HepG2 (cell line): ENCODE measurements at regions not wholly inside any gene's neighbourhood (a gene's known extent, or its start where the extent isn't known, plus 50 kb on each side); places are given as distances from the start of the nearest gene placed in this dataset.

ENCODE experiments used
- ATAC-seq: fragments of 200-7000 bp; cut with Tn5 transposase; 3 replicates; pipeline ENCODE4 v1.9.1; 2020; ENCODE audit warnings: mild to moderate bottlenecking, moderate library complexity
- BruUV-seq: library from RNA; stranded (reverse); fragments of 400-500 nt; replicated peaks from 2 replicates; lab custom pipeline; 2021; lab: Mats Ljungman, UMichigan
- CTCF ChIA-PET: fragments of 300-600 bp; formaldehyde crosslinking; extraction: SDS; loops from one replicate; lab custom pipeline; 2021; ENCODE audit warnings: low total read pairs, inconsistent platforms, low intra/inter-chr PET ratio; lab: Yijun Ruan, JAX
- POLR2A ChIA-PET: fragments of 350-600 bp; sonication (Branson Sonifier 250); formaldehyde crosslinking; loops from one replicate; lab custom pipeline; 2020; ENCODE audit warnings: antibody characterized with exemption, inconsistent platforms; lab: Yijun Ruan, JAX
- DNase-seq: peaks from one replicate; pipeline ENCODE4 v3.0.0-alpha.2; 2015; ENCODE audit warnings: low spot score
- FAIRE-seq: peaks from 3 replicates; lab custom pipeline; 2011; peaks lifted over from hg19 to GRCh38; lab: Jason Lieb, UNC
- H2AFZ ChIP-seq: one replicate; pipeline ENCODE4 v1.6.1; 2011; ENCODE audit warnings: low read length, inconsistent platforms
- H3K27ac ChIP-seq: fragments of 300-600 bp; 3 replicates; pipeline ENCODE4 v1.8.0; 2011; ENCODE audit warnings: mixed run types, mild to moderate bottlenecking, mixed read lengths, low read length, inconsistent platforms; ENCODE audit not compliant: insufficient read depth; ENCODE audit errors: extremely low read length
- H3K27me3 ChIP-seq, 2 experiments: fragments of 200-600 bp in 1 of 2; 2 replicates in 1 of 2; 3 replicates in 1 of 2; pipeline versions ENCODE4 v1.6.0 to v1.8.0; 2011; ENCODE audit warnings: low read length in 2 of 2, mild to moderate bottlenecking in 2 of 2, moderate library complexity in 2 of 2, inconsistent platforms in 1 of 2; ENCODE audit not compliant: insufficient read depth in 2 of 2, control insufficient read depth in 1 of 2
- H3K36me3 ChIP-seq, 2 experiments: fragments of 200-600 bp in 1 of 2; replicated peaks in 1 of 2; 2 replicates in 1 of 2; 3 replicates in 1 of 2; pipeline versions ENCODE4 v1.5.1 to v1.8.0; 2011; ENCODE audit warnings: low read length in 2 of 2, inconsistent platforms in 1 of 2; ENCODE audit not compliant: insufficient read depth in 2 of 2, control insufficient read depth in 1 of 2
- H3K4me1 ChIP-seq: 2 replicates; pipeline ENCODE4 v1.5.1; 2012; ENCODE audit warnings: low read length, inconsistent platforms; ENCODE audit not compliant: insufficient read depth
- H3K4me2 ChIP-seq: 2 replicates; pipeline ENCODE4 v1.6.0; 2011; ENCODE audit warnings: low read depth, low read length, inconsistent platforms
- H3K4me3 ChIP-seq, 3 experiments: fragments of 200-600 bp in 1 of 3; sonication (generic), shearing (Covaris generic) in 1 of 3; replicated peaks in 1 of 3; 2 replicates each; pipeline ENCODE4 v1.5.1; 2011 to 2016; ENCODE audit warnings: low read length in 3 of 3, inconsistent platforms in 2 of 3, low read depth in 2 of 3, mild to moderate bottlenecking in 2 of 3, control low read depth in 1 of 3, mixed read lengths in 1 of 3; ENCODE audit not compliant: insufficient read depth in 1 of 3
- H3K79me2 ChIP-seq: one replicate; pipeline ENCODE4 v1.6.1; 2011; ENCODE audit warnings: low read length, inconsistent platforms; ENCODE audit not compliant: insufficient read depth
- H3K9ac ChIP-seq: 2 replicates; pipeline ENCODE4 v1.6.0; 2011; ENCODE audit warnings: mild to moderate bottlenecking, low read depth, low read length, inconsistent platforms; ENCODE audit not compliant: insufficient read depth
- H3K9me3 ChIP-seq: 2 replicates; pipeline ENCODE4 v1.5.1; 2012; ENCODE audit warnings: mild to moderate bottlenecking, low read length
- H4K20me1 ChIP-seq: 2 replicates; pipeline ENCODE4 v1.6.0; 2011; ENCODE audit warnings: inconsistent platforms, mild to moderate bottlenecking, low read length, moderate library complexity; ENCODE audit not compliant: insufficient read depth
- BRCA1 ChIP-seq: sonication (generic); formaldehyde crosslinking; IDR thresholded peaks from 2 replicates; pipeline ENCODE4 v1.4.0; 2020; ENCODE audit warnings: missing genetic modification reagents
- PHF8 ChIP-seq: sonication (generic); formaldehyde crosslinking; IDR thresholded peaks from 2 replicates; pipeline ENCODE4 v1.5.0; 2020; ENCODE audit warnings: missing genetic modification reagents
- RFX1 ChIP-seq: fragments of 450-650 bp; IDR thresholded peaks from 2 replicates; pipeline ENCODE4 v1.6.1; 2017
- RFX5 ChIP-seq: IDR thresholded peaks from 2 replicates; pipeline ENCODE4 v1.6.1; 2011; ENCODE audit warnings: low read depth, low read length, improper control_type of control experiment
- ZNF260 ChIP-seq: sonication (generic); formaldehyde crosslinking; IDR thresholded peaks from 2 replicates; pipeline ENCODE4 v1.4.0; 2020; ENCODE audit warnings: missing genetic modification reagents, low read depth, mild to moderate bottlenecking, borderline replicate concordance
- ZNF550 ChIP-seq: sonication (generic); formaldehyde crosslinking; IDR thresholded peaks from 2 replicates; pipeline ENCODE4 v1.4.0; 2020; ENCODE audit warnings: mild to moderate bottlenecking, missing genetic modification reagents, borderline replicate concordance
- ZNF776 ChIP-seq: sonication (generic); formaldehyde crosslinking; IDR thresholded peaks from 2 replicates; pipeline ENCODE4 v1.4.0; 2020; ENCODE audit warnings: mild to moderate bottlenecking, missing genetic modification reagents
- WGBS: methylation state at CpG from one replicate; pipeline ENCODE4 v1.1.6; 2017; ENCODE audit warnings: low lambda C conversion rate; 5-methylcytosine and 5-hydroxymethylcytosine counted together
- in situ Hi-C: cut with HindIII; loops from 2 replicates; pipeline ENCODE4 v1.10.0; 2017; ENCODE audit warnings: low pct_unique_long_range_greater_than_20kb; ENCODE audit not compliant: extremely low pct_ligation_motif_present
- intact Hi-C: fragments of 100-400 bp; cut with micrococcal nuclease; formaldehyde crosslinking; loops from one replicate; pipeline ENCODE4 v1.10.0; 2022; ENCODE audit not compliant: unreplicated experiment
- TF ChIP-seq, protein P1 (sequence below): sonication (generic); formaldehyde crosslinking; IDR thresholded peaks from 2 replicates; pipeline ENCODE4 v1.5.1; 2020; ENCODE audit warnings: missing genetic modification reagents, mild to moderate bottlenecking, borderline replicate concordance
- TF ChIP-seq, protein P2 (sequence below): sonication (generic); formaldehyde crosslinking; IDR thresholded peaks from 2 replicates; pipeline ENCODE4 v1.4.0; 2020; ENCODE audit warnings: mild to moderate bottlenecking, missing genetic modification reagents

GRCh38 chr2:16240402-16240801 lies 300.1 kb downstream of the MYCN start:
- ChIA-PET CTCF (no interaction called here), POLR2A (no interaction called here)
- ATAC-seq (no peak), DNase-seq (no peak), FAIRE-seq (no peak)
- intact Hi-C loops (no loop called here), in situ Hi-C loops (no loop called here)
- no TSS peak for BruUV-seq
- H3K4me2 ChIP-seq = no peak overlapping the region
- no peaks in the 10 kb centered on the region for H3K79me2 ChIP-seq
- H3K27me3 ChIP-seq = no peaks in the 10 kb centered on the region
- TF ChIP-seq ZNF260 = no peak
- TF ChIP-seq RFX1 = no peak
- TF ChIP-seq RFX5 = no peak
- H3K9ac ChIP-seq = no peak overlapping the region
- H2AFZ ChIP-seq = no peak overlapping the region
- H3K4me3 ChIP-seq = no peak overlapping the region
- H3K9me3 ChIP-seq = no peaks in the 10 kb centered on the region
- H3K27ac ChIP-seq = no peak overlapping the region
- 36% methylated on average over 3 of the region's 3 CpGs for WGBS
- H3K36me3 ChIP-seq = no peaks in the 10 kb centered on the region
- no peaks in the 10 kb centered on the region; the same call in 1 of the 2 replicates for H3K4me1 ChIP-seq
- H4K20me1 ChIP-seq = no peaks in the 10 kb centered on the region

DNA sequence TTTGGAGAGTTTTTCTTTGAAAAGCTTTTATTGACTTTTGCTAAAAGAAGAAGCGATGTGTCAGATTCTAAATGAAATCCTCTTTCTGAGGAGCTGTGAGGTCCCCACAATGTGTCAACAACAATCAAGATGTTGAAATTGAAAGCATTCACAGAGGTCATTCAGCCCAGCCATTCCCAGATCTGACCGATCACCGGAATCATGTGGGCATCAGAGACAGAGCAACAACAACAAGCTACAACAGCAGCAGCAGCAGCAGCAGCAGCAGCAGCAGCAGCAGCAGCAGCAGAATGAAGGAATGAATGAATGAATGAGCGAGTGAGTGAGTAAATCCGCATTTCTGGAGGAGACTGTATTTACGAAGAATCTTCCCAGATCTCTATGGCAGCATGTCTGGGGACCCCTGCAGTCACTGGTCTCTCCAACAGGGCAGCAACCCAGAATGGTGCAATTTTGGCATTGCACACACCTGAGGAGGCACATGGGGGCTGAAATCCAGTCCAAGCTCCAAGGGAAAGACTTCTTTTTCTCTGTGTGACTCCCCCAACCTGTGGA lies 299.0 kb downstream of the MYCN start:
- ChIA-PET POLR2A (no interaction called here), CTCF (no interaction called here)
- H3K4me3 ChIP-seq = no peak overlapping the region
- H3K4me2 ChIP-seq = no peak overlapping the region
- H3K9me3 ChIP-seq = no peaks in the 10 kb centered on the region
- no peak overlapping the region for H2AFZ ChIP-seq
- intact Hi-C loops (no loop called here), in situ Hi-C loops (no loop called here)
- H3K4me1 ChIP-seq = no peaks in the 10 kb centered on the region; the same call in 1 of the 2 replicates
- no peak for ATAC-seq
- H3K9ac ChIP-seq = no peak overlapping the region
- H3K27ac ChIP-seq = no peak overlapping the region
- FAIRE-seq = no peak
- no peaks in the 10 kb centered on the region for H3K27me3 ChIP-seq
- no TSS peak for BruUV-seq
- H4K20me1 ChIP-seq = no peaks in the 10 kb centered on the region
- no peaks in the 10 kb centered on the region for H3K36me3 ChIP-seq
- 37% methylated on average over 6 of the region's 6 CpGs for WGBS
- no peaks in the 10 kb centered on the region for H3K79me2 ChIP-seq
- no peak for DNase-seq
- TF ChIP-seq PHF8 (CRISPR knock-in tag) (no peak), ZNF776 (CRISPR knock-in tag) (no peak), ZNF550 (CRISPR knock-in tag) (no peak), BRCA1 (no peak)
- TF ChIP-seq, protein P1, sequence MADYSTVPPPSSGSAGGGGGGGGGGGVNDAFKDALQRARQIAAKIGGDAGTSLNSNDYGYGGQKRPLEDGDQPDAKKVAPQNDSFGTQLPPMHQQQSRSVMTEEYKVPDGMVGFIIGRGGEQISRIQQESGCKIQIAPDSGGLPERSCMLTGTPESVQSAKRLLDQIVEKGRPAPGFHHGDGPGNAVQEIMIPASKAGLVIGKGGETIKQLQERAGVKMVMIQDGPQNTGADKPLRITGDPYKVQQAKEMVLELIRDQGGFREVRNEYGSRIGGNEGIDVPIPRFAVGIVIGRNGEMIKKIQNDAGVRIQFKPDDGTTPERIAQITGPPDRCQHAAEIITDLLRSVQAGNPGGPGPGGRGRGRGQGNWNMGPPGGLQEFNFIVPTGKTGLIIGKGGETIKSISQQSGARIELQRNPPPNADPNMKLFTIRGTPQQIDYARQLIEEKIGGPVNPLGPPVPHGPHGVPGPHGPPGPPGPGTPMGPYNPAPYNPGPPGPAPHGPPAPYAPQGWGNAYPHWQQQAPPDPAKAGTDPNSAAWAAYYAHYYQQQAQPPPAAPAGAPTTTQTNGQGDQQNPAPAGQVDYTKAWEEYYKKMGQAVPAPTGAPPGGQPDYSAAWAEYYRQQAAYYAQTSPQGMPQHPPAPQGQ (CRISPR knock-in tag) = no peak
- TF ChIP-seq, protein P2, sequence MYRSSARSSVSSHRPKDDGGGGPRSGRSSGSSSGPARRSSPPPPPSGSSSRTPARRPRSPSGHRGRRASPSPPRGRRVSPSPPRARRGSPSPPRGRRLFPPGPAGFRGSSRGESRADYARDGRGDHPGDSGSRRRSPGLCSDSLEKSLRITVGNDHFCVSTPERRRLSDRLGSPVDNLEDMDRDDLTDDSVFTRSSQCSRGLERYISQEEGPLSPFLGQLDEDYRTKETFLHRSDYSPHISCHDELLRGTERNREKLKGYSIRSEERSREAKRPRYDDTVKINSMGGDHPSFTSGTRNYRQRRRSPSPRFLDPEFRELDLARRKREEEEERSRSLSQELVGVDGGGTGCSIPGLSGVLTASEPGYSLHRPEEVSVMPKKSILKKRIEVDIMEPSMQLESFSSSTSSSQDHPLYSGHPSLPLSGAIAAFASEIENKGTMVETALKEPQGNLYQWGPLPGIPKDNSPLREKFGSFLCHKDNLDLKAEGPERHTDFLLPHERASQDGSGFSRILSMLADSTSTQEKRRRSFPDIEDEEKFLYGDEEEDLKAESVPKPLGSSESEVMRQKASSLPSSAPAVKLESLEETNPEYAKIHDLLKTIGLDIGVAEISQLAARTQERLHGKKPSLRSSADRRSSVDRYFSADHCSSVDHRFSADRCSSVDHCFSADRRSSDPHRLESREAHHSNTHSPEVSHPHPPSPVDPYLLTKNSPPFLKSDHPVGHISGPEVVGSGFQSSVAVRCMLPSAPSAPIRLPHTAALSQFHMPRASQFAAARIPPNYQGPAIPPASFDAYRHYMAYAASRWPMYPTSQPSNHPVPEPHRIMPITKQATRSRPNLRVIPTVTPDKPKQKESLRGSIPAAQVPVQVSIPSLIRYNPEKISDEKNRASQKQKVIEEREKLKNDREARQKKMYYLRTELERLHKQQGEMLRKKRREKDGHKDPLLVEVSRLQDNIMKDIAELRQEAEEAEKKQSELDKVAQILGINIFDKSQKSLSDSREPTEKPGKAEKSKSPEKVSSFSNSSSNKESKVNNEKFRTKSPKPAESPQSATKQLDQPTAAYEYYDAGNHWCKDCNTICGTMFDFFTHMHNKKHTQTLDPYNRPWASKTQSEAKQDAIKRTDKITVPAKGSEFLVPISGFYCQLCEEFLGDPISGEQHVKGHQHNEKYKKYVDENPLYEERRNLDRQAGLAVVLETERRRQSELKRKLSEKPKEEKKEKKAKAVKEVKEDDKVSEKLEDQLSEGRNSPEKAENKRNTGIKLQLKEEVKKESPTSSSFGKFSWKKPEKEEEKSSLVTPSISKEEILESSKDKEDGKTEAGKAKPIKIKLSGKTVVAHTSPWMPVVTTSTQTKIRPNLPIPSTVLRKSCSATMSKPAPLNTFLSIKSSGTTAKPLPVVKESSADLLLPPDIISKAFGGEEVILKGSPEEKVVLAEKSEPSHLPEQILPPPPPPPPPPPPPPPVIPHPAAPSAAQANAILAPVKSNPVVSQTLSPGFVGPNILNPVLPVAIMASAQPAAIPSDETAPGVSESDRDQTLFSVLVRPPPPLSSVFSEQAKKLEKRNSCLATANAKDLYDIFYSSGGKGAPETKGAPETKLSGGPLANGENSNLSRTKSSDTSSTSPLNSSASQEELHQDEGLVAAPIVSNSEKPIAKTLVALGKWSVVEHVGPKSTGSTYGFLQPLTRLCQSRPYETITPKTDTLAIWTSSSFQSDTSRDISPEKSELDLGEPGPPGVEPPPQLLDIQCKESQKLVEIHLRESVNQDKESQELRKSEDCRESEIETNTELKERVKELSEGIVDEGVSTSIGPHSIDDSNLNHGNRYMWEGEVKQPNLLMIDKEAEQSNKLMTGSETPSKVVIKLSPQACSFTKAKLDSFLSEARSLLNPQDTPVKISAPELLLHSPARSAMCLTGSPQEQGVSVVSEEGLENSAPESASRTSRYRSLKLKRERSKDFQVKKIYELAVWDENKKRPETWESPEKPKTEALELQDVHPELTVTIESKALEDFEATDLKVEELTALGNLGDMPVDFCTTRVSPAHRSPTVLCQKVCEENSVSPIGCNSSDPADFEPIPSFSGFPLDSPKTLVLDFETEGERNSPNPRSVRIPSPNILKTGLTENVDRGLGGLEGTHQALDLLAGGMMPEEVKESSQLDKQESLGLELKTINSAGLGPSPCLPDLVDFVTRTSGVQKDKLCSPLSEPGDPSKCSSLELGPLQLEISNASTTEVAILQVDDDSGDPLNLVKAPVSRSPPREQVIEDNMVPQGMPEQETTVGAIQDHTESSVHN (CRISPR knock-in tag) = no peak
